GM19025 (cell line): ENCODE measurements at regions not wholly inside any gene's neighbourhood (a gene's known extent, or its start where the extent isn't known, plus 50 kb on each side); places are given as distances from the start of the nearest gene placed in this dataset.
"Not testable (repeated sequence)": the region's sequence is repeated elsewhere in the genome, so short reads cannot be mapped to it uniquely, and the experiment has no call there.

Experiments used
- ATAC-seq: cut with Tn5 transposase; IDR thresholded peaks from one replicate; pipeline ENCODE4 v1.9.1; 2021; ENCODE audit warnings: mild to moderate bottlenecking, low read depth, moderate library complexity; ENCODE audit not compliant: unreplicated experiment

DNA sequence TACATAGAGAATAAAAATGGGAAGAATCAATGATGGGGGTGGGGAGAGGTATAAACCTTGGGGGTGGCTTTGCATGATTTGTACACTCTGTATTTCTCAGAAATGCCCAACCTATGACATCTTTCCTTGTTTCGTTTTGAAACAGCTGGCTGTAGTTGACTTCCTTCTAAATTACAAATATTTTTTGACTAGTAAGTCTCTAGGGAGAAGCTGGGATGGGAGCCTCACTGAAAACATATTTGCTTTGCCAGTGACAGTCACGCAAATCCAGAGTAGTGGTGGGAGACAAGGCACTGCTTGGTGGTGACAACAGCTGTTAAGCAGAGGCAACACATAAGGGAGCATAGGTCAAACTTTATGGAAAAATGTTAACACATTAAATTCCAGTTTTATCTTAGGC lies 440.5 kb downstream of the SEMA3D start:
- no peak for ATAC-seq

DNA sequence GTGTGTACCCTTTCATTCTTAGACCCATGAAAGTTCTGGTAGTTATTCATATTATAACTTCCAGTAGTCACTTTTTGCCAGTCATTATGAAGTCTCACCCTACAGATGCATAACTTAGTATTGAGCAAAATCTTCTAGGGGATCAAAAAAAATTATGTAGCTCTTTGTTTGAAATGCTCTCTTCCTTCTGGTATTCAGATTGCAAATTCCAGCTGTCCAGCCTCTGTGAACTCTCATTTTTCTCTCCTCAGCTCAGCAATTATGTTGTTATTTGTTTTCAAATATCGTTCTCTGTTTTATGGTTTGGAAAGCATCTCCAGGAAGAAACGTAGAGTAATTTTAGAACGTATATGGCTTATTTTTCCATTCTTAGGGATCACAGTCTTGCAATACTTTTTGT lies 442.5 kb downstream of the SEMA3D start:
- no peak for ATAC-seq

DNA sequence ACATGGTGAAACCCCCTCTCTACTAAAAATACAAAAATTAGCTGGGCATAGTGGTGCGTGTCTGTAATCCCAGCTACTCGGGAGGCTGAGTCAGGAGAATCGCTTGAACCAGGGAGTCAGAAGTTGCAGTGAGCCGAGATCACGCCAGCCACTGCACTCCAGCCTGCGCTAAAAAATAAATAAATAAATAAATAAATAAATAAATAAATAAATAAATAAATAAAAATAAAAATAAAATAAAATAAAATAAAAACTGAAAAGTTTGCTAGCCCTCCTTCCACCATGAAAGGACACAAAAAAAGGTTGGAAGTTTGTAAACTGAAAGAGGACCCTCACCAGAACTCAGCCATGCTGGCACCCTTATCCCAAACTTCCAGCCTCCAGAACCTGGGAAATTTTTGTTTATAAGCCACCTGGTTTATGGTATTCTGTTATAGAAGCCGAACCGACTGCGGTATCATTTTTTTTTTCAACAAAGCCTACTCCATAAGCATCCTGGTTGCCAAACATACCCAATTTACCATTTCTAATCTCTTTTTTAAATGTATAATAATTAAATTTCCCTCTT lies 448.2 kb downstream of the SEMA3D start:
- no peak for ATAC-seq

DNA sequence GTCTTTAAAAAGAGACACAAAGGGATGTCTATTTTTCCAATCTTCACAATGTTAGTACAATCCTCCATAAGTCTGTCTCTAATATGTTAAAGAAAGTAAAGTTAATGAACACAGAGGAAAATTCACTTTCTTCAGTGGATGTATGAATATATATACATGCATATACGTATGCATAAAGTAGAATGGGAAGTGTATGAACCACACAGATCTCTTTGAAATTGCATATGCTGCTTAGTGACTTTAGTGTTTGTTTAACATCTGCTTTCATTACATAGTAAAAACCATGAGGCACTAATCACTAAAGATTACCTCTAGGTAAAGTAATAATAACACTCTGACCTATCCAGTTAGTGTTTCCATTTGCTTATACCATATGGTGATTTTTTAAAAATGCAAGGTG lies 451.2 kb downstream of the SEMA3D start:
- no peak for ATAC-seq

DNA sequence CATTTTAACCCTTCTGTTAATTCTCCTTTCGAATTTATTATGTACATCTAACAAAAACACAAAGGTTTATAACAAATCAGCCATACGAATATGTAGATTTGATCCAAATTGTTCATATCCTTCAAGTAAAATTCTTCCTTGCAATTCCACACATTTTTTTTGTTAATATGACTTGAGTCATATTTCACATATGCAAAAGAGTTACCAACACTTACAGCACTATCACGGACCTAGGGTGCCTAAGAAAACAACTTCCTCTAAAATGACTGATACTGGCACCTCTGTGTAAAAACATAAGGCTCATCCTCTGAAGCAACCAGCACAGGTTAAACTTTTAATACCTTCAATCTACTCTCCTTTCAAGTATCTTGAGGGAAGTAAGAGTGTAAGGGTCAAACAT lies 451.8 kb downstream of the SEMA3D start:
- ATAC-seq: no peak

DNA sequence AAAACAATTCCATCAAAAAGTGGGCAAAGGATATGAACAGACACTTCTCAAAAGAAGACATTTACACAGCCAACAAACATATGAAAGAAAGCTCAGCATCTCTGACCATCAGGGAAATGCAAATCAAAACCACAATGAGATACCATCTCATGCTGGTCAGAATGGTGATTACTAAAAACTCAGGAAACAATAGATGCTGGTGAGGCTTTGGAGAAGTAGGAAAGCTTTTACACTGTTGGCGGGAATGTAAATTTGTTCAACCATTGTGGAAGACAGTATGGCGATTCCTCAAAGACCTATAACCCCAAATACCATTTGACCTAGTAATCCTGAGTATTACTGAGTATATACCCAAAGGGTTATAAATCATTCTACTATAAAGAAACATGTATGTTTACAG lies 452.9 kb downstream of the SEMA3D start:
- ATAC-seq: not testable (repeated sequence)

DNA sequence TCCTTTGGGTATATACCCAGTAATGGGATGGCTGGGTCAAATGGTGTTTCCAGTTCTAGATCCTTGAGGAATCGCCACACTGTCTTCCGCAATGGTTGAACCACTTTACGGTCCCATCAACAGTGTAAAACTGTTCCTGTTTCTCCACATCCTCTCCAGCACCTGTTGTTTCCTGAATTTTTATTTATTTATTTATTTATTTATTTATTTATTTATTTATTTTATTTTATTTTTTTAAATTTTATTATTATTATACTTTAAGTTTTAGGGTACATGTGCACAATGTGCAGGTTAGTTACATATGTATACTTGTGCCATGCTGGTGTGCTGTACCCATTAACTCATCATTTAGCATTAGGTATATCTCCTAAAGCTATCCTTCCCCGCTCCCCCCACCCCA lies 456.0 kb downstream of the SEMA3D start:
- ATAC-seq: not testable (repeated sequence)

DNA sequence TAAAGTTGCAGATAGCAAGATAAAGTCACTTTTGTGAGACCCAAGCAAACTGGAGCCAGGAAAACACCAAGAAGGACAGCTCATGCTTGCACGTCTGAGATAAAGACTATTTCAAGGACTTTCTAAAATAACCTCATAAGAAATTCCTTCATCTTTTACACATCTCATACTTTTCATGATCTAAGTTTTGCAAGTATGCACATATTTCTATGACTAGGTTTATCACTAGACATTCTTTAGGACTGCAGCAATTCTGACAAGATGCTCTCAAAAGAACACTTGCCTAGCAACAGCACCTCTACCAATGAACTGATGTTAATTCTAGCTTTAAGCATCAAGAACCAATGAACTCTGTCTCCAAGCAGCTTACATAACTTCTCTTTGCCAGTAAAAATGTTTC lies 457.6 kb downstream of the SEMA3D start:
- ATAC-seq: no peak

DNA sequence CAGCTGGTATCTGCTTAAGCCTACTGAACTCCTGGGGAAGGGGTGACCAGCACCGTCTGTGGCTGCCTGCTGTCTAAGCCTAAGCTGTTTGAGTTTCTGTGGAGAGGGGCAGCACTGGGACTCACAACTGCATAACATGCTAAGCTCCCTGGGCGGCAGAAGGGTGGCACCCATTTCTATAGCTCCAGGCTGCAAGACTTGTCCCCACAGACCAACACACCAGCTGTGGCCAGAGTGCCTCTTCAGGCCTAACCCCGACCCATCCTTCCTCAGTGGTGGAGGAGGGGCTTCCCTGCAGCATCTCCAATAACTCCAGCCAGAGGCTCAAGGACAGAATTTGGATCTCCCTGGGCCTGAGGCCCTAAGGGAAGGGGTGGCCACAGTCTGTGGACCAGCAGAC lies 464.1 kb downstream of the SEMA3D start:
- ATAC-seq: no peak

DNA sequence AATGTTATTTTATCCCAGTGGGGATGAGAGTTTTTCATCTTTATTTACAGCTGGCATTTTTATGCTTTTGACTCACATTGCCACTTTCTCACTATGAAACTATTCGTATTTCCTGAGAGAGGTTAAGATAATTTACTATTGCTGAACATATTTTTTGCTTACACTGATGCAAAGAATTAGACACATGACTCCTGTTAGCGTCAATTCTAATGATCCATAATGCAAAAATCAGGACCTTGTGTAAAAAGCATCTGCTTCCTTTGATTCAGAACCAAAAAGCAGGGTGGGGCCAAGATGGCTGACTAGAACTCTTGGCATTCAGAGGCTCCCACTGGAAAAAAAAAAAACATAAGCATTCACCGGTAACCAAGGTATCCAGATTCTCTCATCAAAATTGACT lies 464.8 kb downstream of the SEMA3D start:
- no peak for ATAC-seq

DNA sequence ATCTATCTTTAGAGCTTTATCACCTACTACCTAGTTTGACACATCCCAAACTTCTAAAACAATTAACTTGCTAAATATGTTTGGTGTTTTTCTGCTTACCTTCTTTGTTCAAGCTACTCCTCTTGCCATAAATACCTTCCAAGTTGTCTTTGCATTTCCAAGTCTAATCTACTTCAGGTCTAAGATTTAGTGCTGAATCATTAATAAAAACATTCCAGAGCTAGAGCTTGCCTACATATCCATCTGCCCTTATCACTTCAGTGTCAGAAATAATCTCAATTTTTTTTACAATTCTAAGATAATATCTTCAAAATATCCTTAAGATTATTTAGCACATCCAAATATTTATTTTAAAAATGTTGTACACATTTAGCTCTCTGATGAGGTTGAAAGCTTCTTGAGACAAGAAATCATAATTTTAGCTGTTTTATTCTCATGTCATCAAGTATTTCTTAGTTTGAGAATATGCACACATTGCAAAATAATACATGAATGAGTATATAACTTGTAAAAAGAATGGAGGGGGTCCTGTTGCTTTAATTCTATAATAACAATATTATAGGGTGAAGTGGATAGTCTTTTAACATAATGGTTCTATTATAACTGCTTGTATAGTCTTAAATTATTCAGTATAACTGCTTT lies 466.3 kb downstream of the SEMA3D start:
- no peak for ATAC-seq

DNA sequence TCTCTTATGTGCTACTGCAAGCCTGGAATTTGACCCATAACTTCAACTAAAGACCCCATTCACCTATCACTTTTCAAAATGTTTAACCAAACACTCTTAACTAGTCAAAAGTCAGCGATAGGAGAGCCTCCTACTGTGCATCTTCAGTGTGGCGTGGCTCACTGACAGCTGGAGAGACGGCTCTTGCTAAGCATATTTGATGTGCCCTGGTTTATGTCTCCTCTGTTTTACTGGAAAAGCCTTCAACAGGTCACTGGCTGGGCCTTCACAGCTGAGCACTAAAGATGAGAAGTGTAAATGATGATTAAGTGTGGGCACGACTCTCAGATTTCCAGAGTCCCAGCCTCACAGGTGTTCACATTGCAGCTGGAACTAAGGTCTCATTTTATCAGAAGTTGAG lies 472.1 kb downstream of the SEMA3D start:
- no peak for ATAC-seq

DNA sequence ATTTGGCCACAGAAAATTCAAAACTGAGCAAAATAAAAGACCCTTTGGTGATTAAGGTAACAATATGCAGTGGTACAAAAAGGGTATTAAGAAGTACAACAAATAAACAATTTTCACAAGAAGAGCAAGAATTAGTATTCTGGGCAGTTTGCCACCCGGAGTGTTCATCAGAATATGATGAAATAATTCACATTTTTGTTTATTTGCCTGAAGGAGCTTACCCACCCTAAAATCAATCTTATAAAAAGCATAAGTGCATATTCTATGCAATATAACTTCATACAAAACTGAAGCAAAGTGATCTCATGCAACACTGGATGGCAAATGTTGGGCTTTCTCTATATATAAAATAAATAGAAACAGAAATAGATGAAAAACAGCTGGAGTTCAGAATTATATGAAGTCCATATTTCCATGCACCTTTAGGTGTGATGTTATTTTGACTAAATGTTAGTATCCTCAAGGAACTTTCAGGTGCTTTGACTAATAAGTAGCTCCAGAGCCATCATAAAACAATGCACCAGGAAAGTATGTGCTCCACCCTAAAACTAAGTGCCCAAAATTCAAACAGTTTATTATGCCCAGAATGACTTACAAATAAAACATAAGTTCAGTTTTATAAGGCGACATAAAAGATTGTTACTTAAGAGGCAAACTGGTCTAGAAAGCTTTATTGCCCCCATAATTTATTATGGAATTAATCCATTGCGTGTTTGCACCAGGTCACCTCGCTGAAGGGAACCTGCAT lies 474.3 kb downstream of the SEMA3D start:
- ATAC-seq: no peak

DNA sequence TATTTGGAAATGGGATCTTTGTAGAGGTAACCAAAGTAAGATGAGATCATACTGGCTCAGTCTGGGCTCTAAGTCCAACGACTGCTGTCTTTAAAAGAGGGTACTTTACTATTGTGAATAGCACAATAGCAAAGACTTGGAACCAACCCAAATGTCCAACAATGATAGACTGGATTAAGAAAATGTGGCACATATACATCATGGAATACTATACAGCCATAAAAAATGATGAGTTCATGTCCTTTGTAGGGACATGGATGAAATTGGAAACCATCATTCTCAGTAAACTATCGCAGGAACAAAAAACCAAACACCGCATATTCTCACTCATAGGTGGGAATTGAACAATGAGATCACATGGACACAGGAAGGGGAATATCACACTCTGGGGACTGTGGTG lies 476.3 kb downstream of the SEMA3D start:
- ATAC-seq: not testable (repeated sequence)

DNA sequence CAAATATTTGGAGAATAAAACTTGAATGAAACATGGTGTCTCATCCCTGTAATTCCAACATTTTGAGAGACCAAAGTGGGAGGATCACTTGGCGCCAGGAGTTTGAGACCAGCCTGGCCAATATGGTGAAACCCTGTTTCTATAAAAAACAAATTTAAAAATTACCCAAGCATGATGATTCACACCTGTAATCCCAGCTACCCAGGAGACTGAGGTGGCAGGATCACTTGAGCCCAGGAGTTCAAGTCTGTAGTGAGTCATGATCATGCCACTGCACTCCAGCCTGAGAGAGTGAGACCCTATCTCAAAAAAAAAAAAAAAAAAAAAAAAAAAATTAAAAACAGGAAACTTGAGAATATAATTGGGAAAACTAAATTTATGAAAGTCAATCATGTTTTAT lies 481.1 kb downstream of the SEMA3D start:
- ATAC-seq: no peak

DNA sequence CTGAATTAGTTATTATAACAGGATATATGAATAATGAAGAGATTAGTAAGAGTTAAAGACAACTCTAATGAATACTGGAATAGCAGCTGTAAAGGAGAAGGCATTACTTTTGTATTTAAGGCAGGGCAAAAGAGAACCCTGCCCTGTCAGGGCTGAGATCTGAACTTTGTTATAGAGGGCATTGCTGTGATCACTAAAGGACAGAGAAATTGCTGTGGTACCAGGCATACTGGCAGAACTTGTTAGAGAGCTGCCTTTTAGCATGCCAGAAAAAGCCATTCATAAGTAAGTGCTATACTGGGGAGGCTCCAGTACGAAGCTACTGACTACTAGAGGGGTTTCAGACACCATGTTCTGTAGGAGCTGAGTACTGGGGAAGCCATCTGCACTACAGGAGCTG lies 481.8 kb downstream of the SEMA3D start:
- ATAC-seq: no peak

DNA sequence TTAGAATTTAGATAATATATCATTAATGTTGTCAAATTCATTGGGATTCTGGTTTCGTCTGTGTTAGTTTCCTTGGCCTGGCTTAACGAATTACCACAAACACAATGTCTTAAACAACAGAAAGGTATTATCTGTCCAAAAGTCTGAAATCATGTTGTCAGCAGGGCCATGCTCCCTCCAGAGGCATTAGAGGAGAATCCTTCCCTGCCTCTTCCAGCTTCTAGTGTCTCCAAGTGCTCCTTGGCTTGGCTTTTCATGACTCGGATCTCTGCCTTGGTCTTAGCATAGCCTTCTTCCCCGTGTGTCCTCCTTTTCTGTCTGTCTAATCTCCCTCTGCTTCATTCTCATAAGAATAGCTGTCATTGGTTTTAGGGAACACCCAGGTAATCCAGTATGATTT lies 482.5 kb downstream of the SEMA3D start:
- no peak for ATAC-seq

DNA sequence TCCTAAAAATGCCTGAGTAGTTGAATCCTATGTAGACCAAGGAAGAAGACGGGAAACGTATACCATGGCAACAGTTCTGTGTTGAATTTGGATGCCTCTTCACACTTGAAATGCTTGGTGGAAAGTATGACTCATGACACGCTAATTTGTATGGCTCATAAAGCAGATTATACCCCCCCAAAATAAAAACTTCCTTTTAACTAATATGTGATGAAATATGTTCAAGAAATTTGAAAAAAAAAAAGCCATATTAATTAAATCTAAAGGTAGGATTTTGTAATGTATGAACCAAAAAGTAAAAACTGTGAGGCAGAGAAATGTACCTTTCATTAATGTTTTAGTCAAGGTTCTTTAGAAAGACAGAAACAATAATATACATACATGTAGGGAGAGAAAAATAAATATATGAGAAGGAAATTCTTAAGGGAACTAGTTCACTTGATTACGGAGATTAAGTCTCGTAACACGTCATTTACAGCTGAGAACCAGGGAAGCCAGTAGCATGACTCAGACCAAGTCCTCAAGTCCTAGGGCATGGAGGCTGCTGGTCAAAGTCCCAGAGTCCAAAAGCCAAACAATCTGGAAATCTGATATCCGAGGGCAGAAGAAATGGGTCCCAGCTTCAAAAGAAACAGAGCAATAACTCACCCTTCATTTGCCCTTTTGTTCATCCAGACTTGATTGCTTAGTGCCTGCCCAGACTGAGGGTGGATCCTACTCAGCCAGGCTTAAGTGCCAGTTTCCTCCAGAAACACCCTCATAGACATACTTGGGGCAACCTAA lies 485.1 kb downstream of the SEMA3D start:
- no peak for ATAC-seq

DNA sequence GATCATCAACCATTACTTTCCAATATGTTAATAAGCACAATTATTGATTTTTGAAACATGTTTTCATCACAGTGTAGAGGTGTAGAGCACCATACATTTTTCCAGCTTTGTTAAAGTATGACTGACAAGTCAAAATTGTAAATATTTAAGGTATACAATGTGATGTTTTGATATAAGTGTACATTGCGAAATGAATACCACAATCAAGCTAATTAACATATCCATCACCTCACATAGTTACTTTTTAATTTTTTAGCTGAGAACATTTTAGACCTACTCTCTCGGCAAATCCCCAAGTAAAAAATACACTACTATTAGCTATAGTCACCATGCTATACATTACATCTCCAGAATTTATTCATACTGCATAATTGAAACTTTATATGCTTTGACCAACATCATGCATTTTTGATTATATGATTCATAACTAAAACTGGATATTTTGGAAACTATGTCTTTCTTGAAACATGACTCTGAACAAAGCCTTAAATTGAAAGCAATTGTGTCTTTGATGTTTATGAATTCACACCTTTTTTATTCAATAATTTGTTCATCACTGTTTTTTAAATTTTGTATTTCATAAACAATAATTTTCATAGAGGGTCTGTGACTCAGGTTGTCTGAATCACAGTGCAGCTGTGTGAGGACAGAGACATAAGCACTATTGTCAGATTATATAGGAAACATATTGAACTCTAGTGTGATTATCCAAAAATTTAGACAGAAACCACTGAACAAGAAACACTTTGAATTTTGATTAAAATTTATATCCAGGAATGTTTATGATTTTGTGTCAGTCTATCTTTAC lies 486.1 kb downstream of the SEMA3D start:
- ATAC-seq: no peak

DNA sequence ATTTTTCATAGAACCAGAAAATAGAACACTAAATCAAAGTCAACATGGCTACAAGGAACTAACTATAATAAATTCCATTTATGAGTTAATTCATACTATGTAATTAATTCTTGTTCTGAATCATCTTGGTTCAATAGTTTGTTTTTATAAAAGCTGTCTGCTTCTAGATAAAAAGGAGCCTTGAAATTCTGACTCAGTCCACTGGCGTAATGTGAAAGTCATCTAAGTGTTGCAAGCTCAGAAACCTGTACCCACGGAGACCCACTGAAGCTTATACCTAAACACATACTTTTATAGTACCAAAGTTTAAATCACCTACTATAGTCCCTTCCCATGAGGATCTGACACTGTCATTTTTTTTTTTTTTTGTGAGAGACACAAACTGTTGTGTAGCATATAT lies 489.4 kb downstream of the SEMA3D start:
- no peak for ATAC-seq

DNA sequence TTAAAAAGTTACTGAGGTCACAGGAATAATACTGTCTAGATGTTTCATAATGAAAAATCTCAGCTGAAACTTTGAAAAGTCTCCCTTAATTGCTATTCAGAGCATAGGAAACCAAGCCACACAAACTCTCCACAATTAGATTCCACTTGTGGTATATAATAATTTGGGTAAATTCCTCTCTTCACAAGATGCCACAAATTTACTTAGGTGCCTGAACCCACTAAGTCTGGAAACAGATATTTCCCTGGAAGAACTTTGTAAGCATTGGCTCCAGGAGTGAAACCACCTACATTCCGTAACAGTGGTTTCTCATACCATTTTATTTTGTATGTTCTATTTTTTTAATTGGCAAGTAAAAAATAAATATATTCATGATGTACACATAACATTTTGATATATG lies 493.4 kb downstream of the SEMA3D start:
- ATAC-seq: no peak
